MCF 10A (cell line): ENCODE measurements at regions not wholly inside any gene's neighbourhood (a gene's known extent, or its start where the extent isn't known, plus 50 kb on each side); places are given as distances from the start of the nearest gene placed in this dataset.

Source experiments
- BruUV-seq: library from RNA; stranded (reverse); fragments of 400-500 nt; replicated peaks from 2 replicates; lab custom pipeline; 2021; lab: Mats Ljungman, UMichigan
- CTCF ChIA-PET: fragments of 300-600 bp; sonication (Branson Sonifier 250); formaldehyde crosslinking; extraction: SDS; loops from one replicate; lab custom pipeline; 2021; ENCODE audit warnings: antibody characterized with exemption, inconsistent platforms; lab: Yijun Ruan, JAX
- POLR2A ChIA-PET: fragments of 300-600, 350-650 bp; sonication (Branson Sonifier 250); formaldehyde crosslinking; extraction: SDS; loops from one replicate; lab custom pipeline; 2020; ENCODE audit warnings: antibody characterized with exemption, inconsistent platforms; lab: Yijun Ruan, JAX
- DNase-seq: peaks from one replicate; pipeline ENCODE4 v3.0.0-alpha.2; 2018; ENCODE audit not compliant: unreplicated experiment
- H3K27ac Mint-ChIP-seq: one replicate; pipeline ENCODE4 v1.8.0; 2022; ENCODE audit warnings: mild to moderate bottlenecking, low read depth, mixed read lengths; ENCODE audit not compliant: unreplicated experiment
- H3K27me3 Mint-ChIP-seq: one replicate; pipeline ENCODE4 v1.8.0; 2022; ENCODE audit warnings: mixed read lengths; ENCODE audit not compliant: insufficient read depth, unreplicated experiment
- H3K36me3 Mint-ChIP-seq: one replicate; pipeline ENCODE4 v1.8.0; 2022; ENCODE audit warnings: mild to moderate bottlenecking, moderate library complexity, mixed read lengths; ENCODE audit not compliant: insufficient read depth, unreplicated experiment
- H3K4me1 Mint-ChIP-seq: one replicate; pipeline ENCODE4 v1.8.0; 2022; ENCODE audit warnings: mixed read lengths; ENCODE audit not compliant: insufficient read depth, unreplicated experiment
- H3K4me3 Mint-ChIP-seq: one replicate; pipeline ENCODE4 v1.8.0; 2022; ENCODE audit warnings: mild to moderate bottlenecking, moderate library complexity, mixed read lengths; ENCODE audit not compliant: unreplicated experiment
- H3K9me3 Mint-ChIP-seq: one replicate; pipeline ENCODE4 v1.8.0; 2022; ENCODE audit warnings: mixed read lengths; ENCODE audit not compliant: unreplicated experiment
- CTCF ChIP-seq: fragments of 200-600 bp; IDR thresholded peaks from one replicate; pipeline ENCODE4 v1.8.0; 2022; ENCODE audit warnings: antibody characterized with exemption, mild to moderate bottlenecking; ENCODE audit not compliant: unreplicated experiment
- intact Hi-C: fragments of 100-400 bp; cut with micrococcal nuclease; formaldehyde crosslinking; loops from 2 replicates; pipeline ENCODE4 v1.14.1; 2022

GRCh38 chr18:2478662-2479061 lies 92.6 kb downstream of the METTL4 start:
- POLR2A ChIA-PET: no interaction called here
- TF ChIP-seq CTCF: no peak
- no peak for DNase-seq
- Mint-ChIP-seq H3K4me3 (no peak overlapping the region), H3K36me3 (no peaks in the 10 kb centered on the region), H3K27ac (no peak overlapping the region), H3K9me3 (no peaks in the 10 kb centered on the region), H3K4me1 (no peaks in the 10 kb centered on the region), H3K27me3 (no peaks in the 10 kb centered on the region)
- intact Hi-C loops: no loop called here
- BruUV-seq: no TSS peak
- CTCF ChIA-PET: no interaction called here

- intact Hi-C loops: no loop called here
- Mint-ChIP-seq H3K27me3 (no peaks in the 10 kb centered on the region), H3K9me3 (no peaks in the 10 kb centered on the region), H3K27ac (no peak overlapping the region), H3K36me3 (no peaks in the 10 kb centered on the region), H3K4me1 (no peaks in the 10 kb centered on the region), H3K4me3 (no peak overlapping the region)
- DNase-seq: peak; percentile 8
- no peak for TF ChIP-seq CTCF
- CTCF ChIA-PET: no interaction called here
- POLR2A ChIA-PET: no interaction called here
- BruUV-seq: no TSS peak
Measured at GRCh38 chr18:2480536-2480935, 90.8 kb downstream of the METTL4 start.

- DNase-seq: no peak
- intact Hi-C loops: no loop called here
- Mint-ChIP-seq H3K27me3 (no peaks in the 10 kb centered on the region), H3K27ac (no peak overlapping the region), H3K4me1 (no peaks in the 10 kb centered on the region), H3K36me3 (no peaks in the 10 kb centered on the region), H3K9me3 (no peaks in the 10 kb centered on the region), H3K4me3 (no peak overlapping the region)
- no TSS peak for BruUV-seq
- ChIA-PET POLR2A (no interaction called here), CTCF (interaction anchor here (0.5 to 1.4 kb wide), 4 partner anchors 17 to 896 kb away, joined by 3 to 4 read pairs (median 3); no protein-coding TSS in a partner anchor)
- TF ChIP-seq CTCF: no peak
Measured at GRCh38 chr18:2482706-2483475, 88.4 kb downstream of the METTL4 start.

GRCh38 chr18:2485983-2486382 lies 85.3 kb downstream of the METTL4 start:
- ChIA-PET CTCF (interaction anchor here (0.7 kb wide), 1 partner anchor 94 kb away, joined by 3 read pairs; no protein-coding TSS in a partner anchor), POLR2A (interaction anchor here (0.7 kb wide), 1 partner anchor 374 kb away, joined by 3 read pairs; no protein-coding TSS in a partner anchor)

More at GRCh38 chr18:2485983-2486382, 85.3 kb downstream of the METTL4 start:
- Mint-ChIP-seq H3K27me3 (no peaks in the 10 kb centered on the region), H3K27ac (no peak overlapping the region), H3K9me3 (no peaks in the 10 kb centered on the region), H3K4me3 (no peak overlapping the region), H3K36me3 (no peaks in the 10 kb centered on the region), H3K4me1 (no peaks in the 10 kb centered on the region)
- TF ChIP-seq CTCF: no peak
- no peak for DNase-seq
- intact Hi-C loops: no loop called here
- BruUV-seq: no TSS peak
